Gastrocnemius medialis (tissue), 4 donors: ENCODE measurements at regions not wholly inside any gene's neighbourhood (a gene's known extent, or its start where the extent isn't known, plus 50 kb on each side); places are given as distances from the start of the nearest gene placed in this dataset.
A peak's percentile ranks its signal among the peaks of the same experiment; 100 is the strongest.

Experiments used
- ATAC-seq, 2 donors: fragments of 150-250 bp; one replicate each; pipeline ENCODE4 v1.9.1; 2016
- DNase-seq, 2 donors: peaks; one replicate each; pipeline ENCODE4 v3.0.0-alpha.2; 2019
- H3K27ac ChIP-seq, 4 donors: fragments of 200-600 bp; sonication (generic); 1 replicate in 1 of 4; 2 replicates in 3 of 4; pipeline ENCODE4 v1.5.1; 2016 to 2018; ENCODE audit warnings: mild to moderate bottlenecking in 2 of 4, moderate library complexity in 1 of 4
- H3K27me3 ChIP-seq, 3 donors: fragments of 200-600 bp; sonication (generic) in 2 of 3; 1 replicate in 1 of 3; 2 replicates in 2 of 3; pipeline versions ENCODE4 v1.5.1 to v1.6.0; 2016 to 2019; ENCODE audit warnings: mild to moderate bottlenecking in 1 of 3, moderate library complexity in 1 of 3
- H3K36me3 ChIP-seq, 2 donors: fragments of 200-600 bp; sonication (generic) in 1 of 2; one replicate each; pipeline ENCODE4 v1.5.1; 2017 to 2018
- H3K4me1 ChIP-seq, 2 donors: fragments of 200-600 bp; sonication (generic) in 1 of 2; one replicate each; pipeline ENCODE4 v1.5.1; 2016 to 2017; ENCODE audit warnings: mild to moderate bottlenecking in 2 of 2
- H3K4me3 ChIP-seq, 4 donors: fragments of 200-600 bp; sonication (generic) in 3 of 4; 1 replicate in 1 of 4; 2 replicates in 3 of 4; pipeline ENCODE4 v1.5.1; 2016 to 2019; ENCODE audit warnings: mild to moderate bottlenecking in 2 of 4
- H3K9me3 ChIP-seq, 3 donors: fragments of 200-600 bp; sonication (generic) in 2 of 3; 1 replicate in 1 of 3; 2 replicates in 2 of 3; pipeline ENCODE4 v1.5.1; 2016 to 2019
- POLR2A ChIP-seq, 2 donors: fragments of 450-650 bp; IDR thresholded peaks; one replicate each; pipeline ENCODE4 v1.6.1; 2017; ENCODE audit warnings: antibody characterized with exemption in 2 of 2, mild to moderate bottlenecking in 2 of 2, moderate library complexity in 2 of 2
- in situ Hi-C, 4 donors: fragments of 200-750 bp; cut with MboI; loops; one replicate each; pipeline versions ENCODE4 v1.15.0 to v1.8.0; 2017; ENCODE audit warnings: low sequenced_read_pairs in 4 of 4
- intact Hi-C: fragments of 100-400 bp; cut with DNase I; formaldehyde crosslinking; loops from one replicate; pipeline ENCODE4 v1.15.1; 2023; ENCODE audit warnings: low total_unique reads
- TF ChIP-seq, protein P1 (sequence below), 5 experiments: fragments of 450-650 bp in 3 of 5; fragments of 200-600 bp in 2 of 5; sonication (generic) in 2 of 5; IDR thresholded peaks in 4 of 5; conservative IDR thresholded peaks in 1 of 5; 1 replicate in 4 of 5; 2 replicates in 1 of 5; pipeline ENCODE4 v1.5.1; 2016 to 2019; ENCODE audit warnings: antibody characterized with exemption in 5 of 5, mild to moderate bottlenecking in 3 of 5, moderate library complexity in 3 of 5

DNA sequence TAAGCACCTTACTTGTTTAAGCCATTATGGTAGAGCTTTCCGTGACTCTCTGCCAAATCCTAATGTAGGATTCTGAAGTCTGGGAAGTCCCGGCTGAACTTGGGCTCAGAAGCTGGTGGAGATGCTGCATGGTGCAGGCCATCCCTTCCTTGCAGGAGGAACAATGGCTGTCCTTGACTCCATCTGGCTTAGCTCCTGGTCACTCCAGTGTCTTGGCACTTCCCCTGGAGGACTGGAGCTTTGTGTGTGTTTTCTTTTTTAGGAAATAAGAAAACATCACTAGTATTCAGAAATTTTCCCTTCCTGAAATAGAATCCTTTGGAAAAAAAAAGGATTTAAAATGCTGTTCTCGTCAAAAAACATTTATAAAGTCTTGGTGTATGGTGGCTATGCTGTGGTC, 209.3 kb upstream of the ROPN1 start:
- peaks cover 13 to 20% of the 10 kb centered on the region in 2 donors for H3K4me1 ChIP-seq
- in situ Hi-C loops (no loop called here), intact Hi-C loops (no loop called here)
- H3K36me3 ChIP-seq, result no peaks in the 10 kb centered on the region
- H3K27ac ChIP-seq, result no peak overlapping the region
- no peak for TF ChIP-seq POLR2A (IDR thresholded peaks at IDR 0.05)
- TF ChIP-seq, protein P1, sequence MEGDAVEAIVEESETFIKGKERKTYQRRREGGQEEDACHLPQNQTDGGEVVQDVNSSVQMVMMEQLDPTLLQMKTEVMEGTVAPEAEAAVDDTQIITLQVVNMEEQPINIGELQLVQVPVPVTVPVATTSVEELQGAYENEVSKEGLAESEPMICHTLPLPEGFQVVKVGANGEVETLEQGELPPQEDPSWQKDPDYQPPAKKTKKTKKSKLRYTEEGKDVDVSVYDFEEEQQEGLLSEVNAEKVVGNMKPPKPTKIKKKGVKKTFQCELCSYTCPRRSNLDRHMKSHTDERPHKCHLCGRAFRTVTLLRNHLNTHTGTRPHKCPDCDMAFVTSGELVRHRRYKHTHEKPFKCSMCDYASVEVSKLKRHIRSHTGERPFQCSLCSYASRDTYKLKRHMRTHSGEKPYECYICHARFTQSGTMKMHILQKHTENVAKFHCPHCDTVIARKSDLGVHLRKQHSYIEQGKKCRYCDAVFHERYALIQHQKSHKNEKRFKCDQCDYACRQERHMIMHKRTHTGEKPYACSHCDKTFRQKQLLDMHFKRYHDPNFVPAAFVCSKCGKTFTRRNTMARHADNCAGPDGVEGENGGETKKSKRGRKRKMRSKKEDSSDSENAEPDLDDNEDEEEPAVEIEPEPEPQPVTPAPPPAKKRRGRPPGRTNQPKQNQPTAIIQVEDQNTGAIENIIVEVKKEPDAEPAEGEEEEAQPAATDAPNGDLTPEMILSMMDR (IDR thresholded peaks at IDR 0.05 in 4 of 5, conservative IDR thresholded peaks at IDR 0.05 in 1 of 5), result no peak
- H3K9me3 ChIP-seq, result no peaks in the 10 kb centered on the region
- H3K27me3 ChIP-seq, result no peaks in the 10 kb centered on the region
- no peak overlapping the region for H3K4me3 ChIP-seq
- DNase-seq, result no peak
- ATAC-seq, result no peak

DNA sequence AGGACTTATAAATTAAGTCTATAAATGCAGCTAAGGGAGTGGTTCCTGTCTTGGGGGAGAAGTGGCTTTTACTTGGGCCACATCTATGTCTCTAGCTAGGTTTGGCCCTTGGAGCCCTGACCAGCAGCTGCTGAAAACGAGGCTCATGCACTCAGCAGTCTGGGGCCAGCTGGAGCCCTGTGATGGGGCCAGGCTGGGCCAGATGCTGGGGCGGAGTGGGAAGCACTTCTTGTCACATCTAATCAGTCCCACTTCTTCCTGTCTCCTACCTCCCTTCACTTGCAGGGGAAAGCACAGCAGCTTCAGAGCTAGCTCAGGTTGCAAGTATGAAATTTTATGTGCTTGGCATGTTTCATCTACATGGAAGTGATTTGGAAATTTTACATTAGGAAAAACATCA, 209.9 kb upstream of the ROPN1 start:
- no peak for ATAC-seq
- no peak for TF ChIP-seq POLR2A (IDR thresholded peaks at IDR 0.05)
- TF ChIP-seq, protein P1 (IDR thresholded peaks at IDR 0.05 in 4 of 5, conservative IDR thresholded peaks at IDR 0.05 in 1 of 5), result no peak
- Histone ChIP-seq H3K36me3 (no peaks in the 10 kb centered on the region), H3K9me3 (no peaks in the 10 kb centered on the region), H3K4me3 (no peak overlapping the region), H3K4me1 (peaks cover 13 to 26% of the 10 kb centered on the region in 2 donors), H3K27ac (no peak overlapping the region), H3K27me3 (no peaks in the 10 kb centered on the region)
- in situ Hi-C loops (no loop called here), intact Hi-C loops (no loop called here)
- no peak for DNase-seq

DNA sequence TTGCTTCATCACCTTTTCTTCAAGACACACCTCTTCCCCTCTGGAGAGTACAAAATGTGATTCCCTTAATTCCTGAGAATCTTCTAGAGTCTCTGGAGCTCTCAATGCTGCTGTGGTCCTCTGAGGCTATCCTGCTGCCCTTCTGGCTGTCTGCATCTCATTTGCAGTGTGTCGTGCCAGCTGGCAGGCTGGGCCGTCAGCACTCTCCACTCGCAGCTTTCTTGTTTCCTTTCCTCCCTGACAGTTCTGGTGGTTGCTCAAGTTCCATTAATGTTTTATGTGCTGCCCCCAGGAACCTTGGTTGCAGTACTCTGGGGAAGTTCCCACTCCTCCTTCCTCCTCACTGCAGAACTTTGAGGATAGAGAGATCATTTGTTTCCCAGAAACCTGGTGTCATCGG, 210.8 kb upstream of the ROPN1 start:
- TF ChIP-seq, protein P1 (IDR thresholded peaks at IDR 0.05 in 4 of 5, conservative IDR thresholded peaks at IDR 0.05 in 1 of 5), result no peak
- no peak for TF ChIP-seq POLR2A (IDR thresholded peaks at IDR 0.05)
- Histone ChIP-seq H3K4me1 (peaks cover 13 to 34% of the 10 kb centered on the region in 2 donors), H3K9me3 (no peaks in the 10 kb centered on the region), H3K27me3 (no peaks in the 10 kb centered on the region), H3K36me3 (no peaks in the 10 kb centered on the region), H3K4me3 (no peak overlapping the region), H3K27ac (no peak overlapping the region)
- intact Hi-C loops, result no loop called here
- in situ Hi-C loops, result no loop called here
- ATAC-seq, result no peak
- DNase-seq, result peak in 1 of 2 donors; percentile 30

DNA sequence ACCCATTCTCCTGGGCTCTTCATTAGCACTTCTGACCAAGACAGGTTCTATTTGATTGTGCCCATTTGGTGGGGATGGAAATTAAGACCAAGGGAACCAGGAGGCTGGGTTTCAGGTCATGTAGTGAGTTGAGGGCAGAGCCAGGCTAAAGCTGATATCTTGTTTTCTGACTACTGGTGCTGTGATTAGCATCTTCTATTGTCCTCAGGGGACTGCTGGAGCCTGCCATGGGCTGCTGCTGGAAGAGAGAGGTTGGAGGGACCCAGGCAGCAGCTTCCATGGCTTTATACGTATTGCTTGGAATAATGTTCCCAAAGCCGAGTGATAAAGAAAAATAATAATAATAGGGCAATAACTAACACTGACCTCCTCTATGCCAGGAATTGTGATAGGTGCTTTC, 211.4 kb upstream of the ROPN1 start:
- no peaks in the 10 kb centered on the region for H3K27me3 ChIP-seq
- no peak overlapping the region for H3K27ac ChIP-seq
- no peak for TF ChIP-seq POLR2A (IDR thresholded peaks at IDR 0.05)
- TF ChIP-seq, protein P1 (IDR thresholded peaks at IDR 0.05 in 4 of 5, conservative IDR thresholded peaks at IDR 0.05 in 1 of 5), result no peak
- peaks cover 13 to 39% of the 10 kb centered on the region in 2 donors for H3K4me1 ChIP-seq
- ATAC-seq, result no peak
- H3K4me3 ChIP-seq, result no peak overlapping the region
- no peaks in the 10 kb centered on the region for H3K36me3 ChIP-seq
- H3K9me3 ChIP-seq, result no peaks in the 10 kb centered on the region
- DNase-seq, result no peak
- in situ Hi-C loops, result no loop called here
- intact Hi-C loops, result no loop called here
